K562 (cell line): ENCODE measurements at regions not wholly inside any gene's neighbourhood (a gene's known extent, or its start where the extent isn't known, plus 50 kb on each side); places are given as distances from the start of the nearest gene placed in this dataset.
"Not testable (repeated sequence)": the region's sequence is repeated elsewhere in the genome, so short reads cannot be mapped to it uniquely, and the experiment has no call there.

Experiments
- ATAC-seq: fragments of 200-7000 bp; cut with Tn5 transposase; 3 replicates; pipeline ENCODE4 v1.9.1; 2020; ENCODE audit warnings: moderate library complexity
- BruUV-seq: library from RNA; stranded (reverse); fragments of 400-500 nt; replicated peaks from 2 replicates; lab custom pipeline; 2021; lab: Mats Ljungman, UMichigan
- CTCF ChIA-PET: fragments of 300-600 bp; formaldehyde crosslinking; extraction: SDS; loops from one replicate; lab custom pipeline; 2021; ENCODE audit warnings: low intra/inter-chr PET ratio; lab: Yijun Ruan, JAX
- POLR2A ChIA-PET: fragments of 300-600, 350-650 bp; sonication (Branson Sonifier 250); formaldehyde crosslinking; extraction: SDS; loops from one replicate; lab custom pipeline; 2021; ENCODE audit warnings: antibody characterized with exemption, inconsistent platforms; lab: Yijun Ruan, JAX
- DNase-seq, 4 experiments: peaks; one replicate each; pipeline versions ENCODE4 v3.0.0 to v3.0.0-alpha.2; 2011 to 2018; ENCODE audit warnings: low spot score in 3 of 4, mixed read lengths in 3 of 4; ENCODE audit errors: extremely low read depth in 1 of 4
- FAIRE-seq: peaks from 2 replicates; lab custom pipeline; 2011; peaks lifted over from hg19 to GRCh38; lab: Jason Lieb, UNC
- H2AFZ ChIP-seq: 2 replicates; pipeline ENCODE4 v1.6.0; 2011; ENCODE audit warnings: low read depth, low read length, control low read depth, inconsistent platforms
- H3K27ac ChIP-seq: fragments of 200-600 bp; 3 replicates; pipeline ENCODE4 v1.8.0; 2011; ENCODE audit warnings: low read depth, mild to moderate bottlenecking, control low read depth, inconsistent platforms, low read length, moderate library complexity, mixed read lengths; ENCODE audit errors: extremely low read depth
- H3K27me3 ChIP-seq, 2 experiments: fragments of 300-600 bp in 1 of 2; 2 replicates in 1 of 2; 3 replicates in 1 of 2; pipeline versions ENCODE4 v1.6.0 to v1.8.0; 2011; ENCODE audit warnings: inconsistent platforms in 2 of 2, low read length in 2 of 2, mild to moderate bottlenecking in 1 of 2, mixed read lengths in 1 of 2, moderate library complexity in 1 of 2; ENCODE audit not compliant: control insufficient read depth in 2 of 2, insufficient read depth in 2 of 2
- H3K36me3 ChIP-seq: fragments of 300-600 bp; 3 replicates; pipeline ENCODE4 v1.8.0; 2011; ENCODE audit warnings: mild to moderate bottlenecking, low read length, inconsistent platforms; ENCODE audit not compliant: control insufficient read depth, insufficient read depth
- H3K4me1 ChIP-seq, 2 experiments: fragments of 200-600 bp in 1 of 2; replicated peaks in 1 of 2; 2 replicates in 1 of 2; 3 replicates in 1 of 2; pipeline versions ENCODE4 v1.5.1 to v1.8.0; 2011; ENCODE audit warnings: inconsistent platforms in 2 of 2, low read length in 2 of 2, mild to moderate bottlenecking in 1 of 2, mixed read lengths in 1 of 2, moderate library complexity in 1 of 2; ENCODE audit not compliant: control insufficient read depth in 2 of 2, insufficient read depth in 2 of 2
- H3K4me2 ChIP-seq: 2 replicates; pipeline ENCODE4 v1.6.1; 2011; ENCODE audit warnings: low read length, control low read depth, inconsistent platforms, mixed read lengths; ENCODE audit not compliant: insufficient read depth
- H3K4me3 ChIP-seq: fragments of 200-600 bp; sonication (generic), shearing (Covaris generic); 2 replicates; pipeline ENCODE4 v1.5.1; 2016; ENCODE audit warnings: control low read depth, inconsistent platforms
- H3K79me2 ChIP-seq: fragments of 200-600 bp; 3 replicates; pipeline ENCODE4 v1.8.0; 2011; ENCODE audit warnings: low read length, inconsistent platforms; ENCODE audit not compliant: control insufficient read depth, insufficient read depth
- H3K9ac ChIP-seq, 2 experiments: 2 replicates each; pipeline versions ENCODE4 v1.6.0 to v1.6.1; 2011; ENCODE audit warnings: low read depth in 2 of 2, low read length in 2 of 2, control low read depth in 1 of 2, inconsistent platforms in 1 of 2, mild to moderate bottlenecking in 1 of 2, mixed read lengths in 1 of 2; ENCODE audit not compliant: insufficient read depth in 1 of 2
- H3K9me1 ChIP-seq: one replicate; pipeline ENCODE4 v1.6.0; 2011; ENCODE audit warnings: inconsistent platforms, mild to moderate bottlenecking, low read length, moderate library complexity; ENCODE audit not compliant: control insufficient read depth, insufficient read depth
- H3K9me3 ChIP-seq: replicated peaks from 2 replicates; pipeline ENCODE4 v1.5.1; 2011; ENCODE audit warnings: low read depth, low read length, inconsistent platforms; ENCODE audit not compliant: control insufficient read depth, insufficient read depth
- H4K20me1 ChIP-seq: replicated peaks from 2 replicates; pipeline ENCODE4 v1.6.1; 2011; ENCODE audit warnings: low read length, inconsistent platforms, mixed read lengths; ENCODE audit not compliant: control insufficient read depth, insufficient read depth
- CEBPB ChIP-seq: fragments of 450-650 bp; IDR thresholded peaks from 2 replicates; pipeline ENCODE4 v1.6.1; 2016; ENCODE audit warnings: missing genetic modification characterization, missing compliant biosample characterization
- CEBPG ChIP-seq, 3 experiments: fragments of 200-800 bp in 1 of 3; sonication (Bioruptor generic) in 1 of 3; sonication (generic) in 1 of 3; formaldehyde crosslinking in 1 of 3; IDR thresholded peaks in 2 of 3; conservative IDR thresholded peaks in 1 of 3; 2 replicates each; pipeline versions ENCODE4 v1.6.1 to v1.8.0; 2016 to 2022; ENCODE audit warnings: missing compliant biosample characterization in 2 of 3, missing genetic modification characterization in 2 of 3, mild to moderate bottlenecking in 1 of 3, missing genetic modification reagents in 1 of 3
- MYNN ChIP-seq, 2 experiments: sonication (generic); formaldehyde crosslinking in 1 of 2; IDR thresholded peaks; 2 replicates each; pipeline versions ENCODE4 v1.5.0 to v1.6.1; 2016 to 2020; ENCODE audit warnings: antibody characterized with exemption in 1 of 2, missing genetic modification reagents in 1 of 2
- ZNF57 ChIP-seq: fragments of 450-650 bp; formaldehyde crosslinking; IDR thresholded peaks from 2 replicates; pipeline ENCODE4 v1.4.0; 2020; ENCODE audit warnings: mild to moderate bottlenecking, moderate library complexity
- ZNF695 ChIP-seq: fragments of 450-650 bp; formaldehyde crosslinking; IDR thresholded peaks from 2 replicates; pipeline ENCODE4 v1.4.0; 2020; ENCODE audit warnings: mild to moderate bottlenecking, moderate library complexity
- WGBS: fragments of 100-300 bp; shearing (Covaris generic); methylation state at CpG from one replicate; pipeline ENCODE4 v1.1.6; 2016; ENCODE audit warnings: low coverage, mixed read lengths; ENCODE audit not compliant: insufficient coverage; ENCODE audit errors: missing lambda C conversion rate; 5-methylcytosine and 5-hydroxymethylcytosine counted together
- in situ Hi-C: fragments of 300-500 bp; cut with MboI; formaldehyde crosslinking; loops from 4 replicates; pipeline ENCODE4 v1.15.0; 2018; ENCODE audit warnings: inconsistent platforms, mixed read lengths
- intact Hi-C: fragments of 100-400 bp; cut with micrococcal nuclease; formaldehyde crosslinking; loops from 2 replicates; pipeline ENCODE4 v1.14.2; 2022
- TF ChIP-seq, protein P1 (sequence below), 2 experiments: fragments of 450-650 bp in 1 of 2; sonication (generic) in 1 of 2; formaldehyde crosslinking; conservative IDR thresholded peaks; 2 replicates each; pipeline versions ENCODE4 v1.4.0 to v1.8.1; 2020 to 2022; ENCODE audit warnings: mild to moderate bottlenecking in 1 of 2, missing genetic modification reagents in 1 of 2
- TF ChIP-seq, protein P2 (sequence below): sonication (generic); formaldehyde crosslinking; IDR thresholded peaks from 2 replicates; pipeline ENCODE4 v1.8.1; 2023; ENCODE audit warnings: mild to moderate bottlenecking, missing genetic modification reagents
- TF ChIP-seq, protein P3 (sequence below): fragments of 250-450 bp; sonication (Bioruptor Pico); IDR thresholded peaks from 2 replicates; pipeline ENCODE4 v1.8.0; 2021; ENCODE audit warnings: mild to moderate bottlenecking, moderate library complexity

DNA sequence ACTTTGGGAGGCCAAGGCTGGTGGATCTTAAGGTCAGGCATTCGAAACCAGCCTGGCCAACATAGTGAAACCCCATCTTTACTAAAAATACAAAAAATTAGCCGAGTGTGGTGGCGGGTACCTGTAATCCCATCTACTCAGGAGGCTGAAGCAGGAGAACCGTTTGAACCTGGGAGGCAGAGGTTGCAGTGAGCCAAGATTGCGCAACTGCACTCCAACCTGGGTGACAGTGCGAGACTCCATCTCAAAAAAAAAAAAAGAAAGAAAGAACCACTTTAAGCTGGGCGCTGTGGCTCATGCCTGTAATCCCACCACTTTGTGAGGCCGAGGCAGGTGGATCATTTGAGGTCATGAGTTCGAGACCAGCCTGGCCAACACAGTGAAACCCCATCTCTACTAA lies 119.8 kb upstream of the NETO1 start:
- in situ Hi-C loops; H4K20me1 ChIP-seq; H3K9ac ChIP-seq; CTCF ChIA-PET; DNase-seq; H3K36me3 ChIP-seq; H3K4me3 ChIP-seq; H3K9me1 ChIP-seq; H3K27ac ChIP-seq; H2AFZ ChIP-seq; H3K79me2 ChIP-seq; H3K9me3 ChIP-seq; H3K4me2 ChIP-seq; intact Hi-C loops; ATAC-seq; FAIRE-seq; H3K4me1 ChIP-seq; H3K27me3 ChIP-seq; POLR2A ChIA-PET; BruUV-seq; TF ChIP-seq CEBPG (CRISPR knock-in tag; IDR thresholded peaks at IDR 0.05): not testable (repeated sequence)
- TF ChIP-seq CEBPG (tag; conservative IDR thresholded peaks at IDR 0.05 in 1 of 2, IDR thresholded peaks at IDR 0.05 in 1 of 2) (0 out of 4 replicates have a peak, but pooled peaks of 1 of the 2 experiments have one; percentile 17), CEBPB (tag) (peak; percentile 38)
- 1% methylated on average over 7 of the region's 9 CpGs for WGBS

DNA sequence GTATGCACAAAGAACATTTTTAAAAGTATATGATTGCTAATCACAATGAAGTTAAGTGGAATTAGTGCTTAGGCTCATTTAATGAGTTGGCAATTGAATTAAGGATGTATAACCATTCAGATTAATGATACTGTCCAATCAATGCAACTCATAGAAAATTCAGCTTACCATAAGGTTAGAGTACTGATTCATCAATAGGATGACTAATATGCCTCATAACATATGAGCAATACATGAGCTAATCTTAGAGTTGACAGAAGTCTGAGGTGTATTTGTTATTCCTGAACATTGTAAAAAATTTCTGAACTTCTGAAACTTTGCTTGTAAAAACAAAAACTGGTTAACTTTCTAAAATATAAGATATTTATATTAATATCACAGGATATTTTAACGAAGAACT lies 118.3 kb upstream of the NETO1 start:
- in situ Hi-C loops, result no loop called here
- no TSS peak for BruUV-seq
- intact Hi-C loops, result no loop called here
- TF ChIP-seq, protein P1, sequence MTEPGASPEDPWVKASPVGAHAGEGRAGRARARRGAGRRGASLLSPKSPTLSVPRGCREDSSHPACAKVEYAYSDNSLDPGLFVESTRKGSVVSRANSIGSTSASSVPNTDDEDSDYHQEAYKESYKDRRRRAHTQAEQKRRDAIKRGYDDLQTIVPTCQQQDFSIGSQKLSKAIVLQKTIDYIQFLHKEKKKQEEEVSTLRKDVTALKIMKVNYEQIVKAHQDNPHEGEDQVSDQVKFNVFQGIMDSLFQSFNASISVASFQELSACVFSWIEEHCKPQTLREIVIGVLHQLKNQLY (CRISPR knock-in tag; conservative IDR thresholded peaks at IDR 0.05), result no peak
- TF ChIP-seq ZNF57 (CRISPR knock-in tag), result no peak
- TF ChIP-seq MYNN (IDR thresholded peaks at IDR 0.05), result no peak
- TF ChIP-seq MYNN (CRISPR knock-in tag; IDR thresholded peaks at IDR 0.05), result no peak
- TF ChIP-seq, protein P2, sequence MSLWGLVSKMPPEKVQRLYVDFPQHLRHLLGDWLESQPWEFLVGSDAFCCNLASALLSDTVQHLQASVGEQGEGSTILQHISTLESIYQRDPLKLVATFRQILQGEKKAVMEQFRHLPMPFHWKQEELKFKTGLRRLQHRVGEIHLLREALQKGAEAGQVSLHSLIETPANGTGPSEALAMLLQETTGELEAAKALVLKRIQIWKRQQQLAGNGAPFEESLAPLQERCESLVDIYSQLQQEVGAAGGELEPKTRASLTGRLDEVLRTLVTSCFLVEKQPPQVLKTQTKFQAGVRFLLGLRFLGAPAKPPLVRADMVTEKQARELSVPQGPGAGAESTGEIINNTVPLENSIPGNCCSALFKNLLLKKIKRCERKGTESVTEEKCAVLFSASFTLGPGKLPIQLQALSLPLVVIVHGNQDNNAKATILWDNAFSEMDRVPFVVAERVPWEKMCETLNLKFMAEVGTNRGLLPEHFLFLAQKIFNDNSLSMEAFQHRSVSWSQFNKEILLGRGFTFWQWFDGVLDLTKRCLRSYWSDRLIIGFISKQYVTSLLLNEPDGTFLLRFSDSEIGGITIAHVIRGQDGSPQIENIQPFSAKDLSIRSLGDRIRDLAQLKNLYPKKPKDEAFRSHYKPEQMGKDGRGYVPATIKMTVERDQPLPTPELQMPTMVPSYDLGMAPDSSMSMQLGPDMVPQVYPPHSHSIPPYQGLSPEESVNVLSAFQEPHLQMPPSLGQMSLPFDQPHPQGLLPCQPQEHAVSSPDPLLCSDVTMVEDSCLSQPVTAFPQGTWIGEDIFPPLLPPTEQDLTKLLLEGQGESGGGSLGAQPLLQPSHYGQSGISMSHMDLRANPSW (CRISPR knock-in tag), result no peak
- no peak for TF ChIP-seq ZNF695 (CRISPR knock-in tag)
- TF ChIP-seq, protein P3, sequence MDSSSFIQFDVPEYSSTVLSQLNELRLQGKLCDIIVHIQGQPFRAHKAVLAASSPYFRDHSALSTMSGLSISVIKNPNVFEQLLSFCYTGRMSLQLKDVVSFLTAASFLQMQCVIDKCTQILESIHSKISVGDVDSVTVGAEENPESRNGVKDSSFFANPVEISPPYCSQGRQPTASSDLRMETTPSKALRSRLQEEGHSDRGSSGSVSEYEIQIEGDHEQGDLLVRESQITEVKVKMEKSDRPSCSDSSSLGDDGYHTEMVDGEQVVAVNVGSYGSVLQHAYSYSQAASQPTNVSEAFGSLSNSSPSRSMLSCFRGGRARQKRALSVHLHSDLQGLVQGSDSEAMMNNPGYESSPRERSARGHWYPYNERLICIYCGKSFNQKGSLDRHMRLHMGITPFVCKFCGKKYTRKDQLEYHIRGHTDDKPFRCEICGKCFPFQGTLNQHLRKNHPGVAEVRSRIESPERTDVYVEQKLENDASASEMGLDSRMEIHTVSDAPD (CRISPR knock-in tag), result no peak

More for the DNA sequence above, 118.3 kb upstream of the NETO1 start:
- ChIA-PET POLR2A (no interaction called here), CTCF (no interaction called here)
- Histone ChIP-seq H3K9me1 (no peaks in the 10 kb centered on the region), H2AFZ (no peak overlapping the region), H3K9ac (no peak overlapping the region), H3K4me3 (no peak overlapping the region), H3K9me3 (no peaks in the 10 kb centered on the region), H3K27me3 (no peaks in the 10 kb centered on the region), H3K4me1 (no peaks in the 10 kb centered on the region), H3K36me3 (no peaks in the 10 kb centered on the region), H4K20me1 (no peaks in the 10 kb centered on the region), H3K4me2 (no peak overlapping the region), H3K79me2 (no peaks in the 10 kb centered on the region), H3K27ac (no peak overlapping the region)
- WGBS, result 0% methylated on average over 1 of the region's 1 CpG
- ATAC-seq (no peak), FAIRE-seq (no peak), DNase-seq (no peak)
